GM12891 (cell line): ENCODE measurements at regions not wholly inside any gene's neighbourhood (a gene's known extent, or its start where the extent isn't known, plus 50 kb on each side); places are given as distances from the start of the nearest gene placed in this dataset.

Experiments
- PAX5 ChIP-seq: IDR thresholded peaks from 2 replicates; pipeline ENCODE4 v1.6.1; 2011; ENCODE audit warnings: low read length, moderate library complexity, mild to moderate bottlenecking; ENCODE audit not compliant: insufficient read depth, severe bottlenecking
- POLR2A ChIP-seq: IDR thresholded peaks from 2 replicates; pipeline ENCODE4 v1.6.1; 2011; ENCODE audit warnings: low read depth, low read length, control low read depth
- POLR2AphosphoS5 ChIP-seq: IDR thresholded peaks from 2 replicates; pipeline ENCODE4 v1.6.1; 2011; ENCODE audit warnings: low read depth, low read length, control low read depth
- POU2F2 ChIP-seq: IDR thresholded peaks from 2 replicates; pipeline ENCODE4 v1.6.1; 2011; ENCODE audit warnings: low read depth, mild to moderate bottlenecking, control low read depth, low read length, moderate library complexity
- SPI1 ChIP-seq: IDR thresholded peaks from 2 replicates; pipeline ENCODE4 v1.6.1; 2011; ENCODE audit warnings: low read depth, low read length, control low read depth
- TAF1 ChIP-seq: IDR thresholded peaks from 2 replicates; pipeline ENCODE4 v1.6.1; 2011; ENCODE audit warnings: low read depth, low read length, control low read depth

- TF ChIP-seq PAX5 (no peak), POLR2AphosphoS5 (no peak), POLR2A (no peak), TAF1 (no peak), SPI1 (no peak), POU2F2 (no peak)
These were observed 57.6 kb downstream of the CD24 start for GRCh38 chr6:106916891-106917290.
